Stimulated activated CD4-positive, alpha-beta T cell treated with anti-CD3 and anti-CD28 coated beads, TNF-alpha, amount 100 ng/mL, for 24 hours (primary cell): ENCODE measurements at regions not wholly inside any gene's neighbourhood (a gene's known extent, or its start where the extent isn't known, plus 50 kb on each side); places are given as distances from the start of the nearest gene placed in this dataset.
"Not testable (repeated sequence)": the region's sequence is repeated elsewhere in the genome, so short reads cannot be mapped to it uniquely, and the experiment has no call there.

Experiments
- DNase-seq, 3 experiments: peaks; one replicate each; pipeline ENCODE4 v3.0.0-alpha.2; 2020; ENCODE audit warnings: low read depth in 3 of 3

DNA sequence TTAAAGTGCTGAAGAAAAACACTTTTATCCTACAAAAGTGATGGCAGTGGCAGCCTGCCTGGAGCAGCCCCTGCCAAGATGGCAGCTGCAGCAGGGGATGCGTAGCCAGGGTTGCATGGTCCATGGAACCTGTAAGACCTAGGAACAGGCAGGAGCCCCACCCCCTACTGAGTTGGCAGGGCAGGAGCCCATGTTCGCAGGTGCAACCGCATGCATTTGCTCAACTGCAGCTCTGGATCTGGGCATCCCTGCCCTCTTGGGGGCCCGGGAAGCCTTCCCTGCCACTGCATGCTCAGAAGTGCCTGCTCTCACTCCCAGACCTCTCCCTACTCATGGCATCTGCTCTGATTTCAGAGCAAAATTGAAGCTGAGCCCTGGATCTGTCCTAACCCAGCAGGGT, 779.6 kb downstream of the CDH18 start:
- no peak for DNase-seq

DNA sequence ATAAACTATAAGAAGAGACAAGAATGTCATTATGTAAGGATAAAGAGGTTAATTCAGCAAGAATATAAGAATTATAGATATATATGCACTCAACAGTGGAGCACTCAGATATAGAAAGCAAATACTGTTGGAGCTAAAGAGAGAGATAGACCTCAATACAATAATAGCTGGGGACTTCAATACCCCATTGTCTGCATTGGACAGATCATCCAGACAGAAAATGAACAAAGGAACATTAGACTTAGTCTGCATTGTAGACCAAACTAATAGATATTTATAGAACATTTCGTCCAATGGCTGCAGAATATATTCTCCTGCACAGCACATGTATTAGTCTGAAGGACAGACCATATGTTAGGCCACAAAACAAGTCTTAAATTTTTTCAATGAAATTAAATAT, 777.1 kb downstream of the CDH18 start:
- DNase-seq, result no peak

DNA sequence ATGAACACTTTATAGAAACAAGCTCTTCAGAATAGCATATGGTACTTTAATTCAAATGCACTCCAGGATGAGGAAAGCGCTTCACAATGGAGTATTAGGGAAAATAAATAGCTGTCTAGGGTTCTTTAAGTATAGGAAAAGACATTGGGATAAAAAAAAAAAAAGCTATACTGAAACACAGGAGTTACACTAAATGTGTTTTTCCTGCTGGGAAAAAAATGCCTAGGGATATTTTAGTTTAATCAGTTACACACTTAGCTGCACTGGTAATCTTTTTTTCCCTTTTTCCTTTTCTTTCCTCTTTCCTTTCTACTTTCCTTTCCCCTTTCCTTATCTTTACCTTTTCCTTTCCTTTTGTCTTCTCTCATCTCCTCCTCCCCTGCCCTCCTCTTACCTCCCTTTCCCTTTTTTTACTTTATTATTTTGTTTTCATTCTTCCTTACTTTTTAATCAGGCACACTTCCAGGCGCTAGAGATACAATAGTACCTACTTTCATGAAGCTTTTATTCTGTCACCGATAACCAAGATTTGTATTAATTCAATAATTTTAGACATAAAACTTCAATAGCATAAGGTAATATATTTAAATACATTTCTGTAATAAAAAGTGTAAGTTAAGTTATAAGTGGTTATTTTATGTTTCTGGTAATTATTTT, 758.7 kb downstream of the CDH18 start:
- no peak for DNase-seq

DNA sequence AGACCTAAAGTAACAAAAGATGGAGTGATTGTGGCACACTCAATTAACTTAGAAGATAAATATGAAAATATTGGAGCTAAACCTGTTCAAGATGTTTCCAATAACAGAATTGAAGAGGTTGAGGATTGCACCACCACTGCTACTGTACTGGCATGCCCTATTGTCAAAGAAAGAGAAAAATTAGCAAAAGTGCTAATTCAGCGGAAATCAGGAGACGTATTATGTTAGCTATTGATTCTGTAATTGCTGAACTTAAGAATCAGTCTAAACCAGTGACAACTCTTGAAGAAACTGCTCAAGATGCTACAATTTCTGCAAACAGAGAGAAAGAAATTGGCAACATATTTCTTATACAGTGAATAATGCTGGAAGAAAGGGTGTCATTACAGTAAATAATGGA, 754.4 kb downstream of the CDH18 start:
- no peak for DNase-seq

DNA sequence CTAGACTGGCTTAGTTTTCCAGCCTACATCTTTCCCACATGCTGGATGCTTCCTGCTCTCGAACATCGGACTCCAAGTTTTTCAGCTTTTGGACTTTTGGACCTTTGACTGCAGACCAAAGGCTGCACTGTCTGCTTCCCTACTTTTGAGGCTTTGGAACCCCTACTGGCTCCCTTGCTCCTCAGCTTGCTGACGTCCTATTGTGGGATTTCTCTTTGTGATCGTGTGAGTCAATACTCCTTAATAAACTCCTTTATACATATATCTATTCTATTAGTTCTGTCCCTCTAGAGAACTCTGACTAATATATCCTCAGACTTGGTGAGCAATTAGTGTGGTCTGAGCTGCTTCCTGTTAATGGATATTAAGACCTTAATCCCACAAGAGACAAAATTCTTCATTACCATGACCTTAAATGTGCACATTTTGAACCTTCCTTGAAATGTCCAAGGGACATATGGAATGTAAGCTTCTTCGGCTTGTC, 752.9 kb downstream of the CDH18 start:
- no peak for DNase-seq

DNA sequence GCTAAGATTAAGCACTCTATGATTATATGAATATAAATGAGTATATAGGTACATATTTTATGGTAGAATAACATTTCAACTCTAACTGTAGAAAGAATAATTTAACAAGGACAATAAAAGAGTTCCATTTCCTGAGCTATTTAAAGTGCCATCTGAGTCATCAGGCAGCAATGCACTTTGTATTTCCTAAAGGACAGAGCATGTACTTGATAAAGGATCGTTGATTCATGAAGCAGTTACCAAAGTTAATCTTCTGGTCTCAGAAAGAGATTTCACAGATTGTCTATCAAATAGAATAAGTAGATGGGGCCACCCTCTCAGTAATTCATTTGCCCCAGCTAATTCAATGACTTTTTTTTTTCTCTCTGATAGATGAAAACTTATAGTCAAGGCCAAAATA, 747.8 kb downstream of the CDH18 start:
- no peak for DNase-seq

DNA sequence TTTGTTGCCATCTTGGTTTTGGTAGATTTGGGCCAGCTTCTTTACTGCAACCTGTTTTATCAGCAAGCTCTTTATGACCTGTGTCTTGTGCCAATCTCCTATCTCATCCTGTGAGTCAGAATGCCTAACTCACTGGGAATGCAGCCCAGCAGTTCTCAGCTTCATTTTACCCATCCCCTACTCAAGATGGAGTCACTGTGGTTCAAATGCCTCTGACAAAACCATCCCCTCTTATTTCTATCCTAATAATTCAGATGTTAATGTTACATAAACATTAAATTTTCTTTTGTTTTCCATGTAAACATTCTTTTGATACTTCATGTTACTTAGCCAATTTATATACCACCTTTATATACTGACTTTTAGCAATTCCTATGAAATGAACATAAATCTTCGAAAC, 746.3 kb downstream of the CDH18 start:
- DNase-seq, result no peak

DNA sequence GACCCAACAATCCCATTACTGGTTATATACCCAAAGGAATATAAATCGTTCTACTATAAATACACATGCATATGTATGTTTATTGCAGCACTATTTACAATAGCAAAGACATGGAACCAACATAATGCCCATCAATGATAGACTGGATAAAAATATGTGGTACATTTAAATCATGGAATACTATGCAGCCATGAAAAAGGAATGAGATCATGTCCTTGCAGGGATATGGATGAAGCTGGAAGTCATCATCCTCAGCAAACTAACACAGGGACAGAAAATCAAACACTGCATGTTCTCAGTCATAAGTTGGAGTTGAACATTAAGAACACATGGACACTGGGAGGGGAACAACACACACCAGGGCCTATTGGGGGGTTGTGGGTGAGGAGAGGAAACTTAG, 741.8 kb downstream of the CDH18 start:
- not testable (repeated sequence) for DNase-seq

DNA sequence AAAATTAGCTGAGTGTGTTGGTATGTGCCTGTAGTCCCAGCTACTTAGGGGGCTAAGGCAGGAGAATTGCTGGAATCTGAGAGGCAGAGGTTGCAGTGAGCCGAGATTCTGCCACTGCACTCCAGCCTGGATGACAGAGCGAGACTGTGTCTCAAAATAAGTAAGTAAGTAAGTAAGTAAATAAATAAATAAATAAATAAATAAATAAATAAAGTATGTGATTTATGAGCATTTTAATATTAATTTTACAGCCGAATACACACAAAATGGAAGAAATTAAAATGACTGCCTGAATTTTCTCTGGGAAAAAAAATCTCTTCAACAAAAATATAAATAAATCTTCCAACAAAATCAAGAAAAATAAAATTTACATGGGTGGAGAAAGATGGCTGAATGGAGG, 740.7 kb downstream of the CDH18 start:
- DNase-seq, result no peak

DNA sequence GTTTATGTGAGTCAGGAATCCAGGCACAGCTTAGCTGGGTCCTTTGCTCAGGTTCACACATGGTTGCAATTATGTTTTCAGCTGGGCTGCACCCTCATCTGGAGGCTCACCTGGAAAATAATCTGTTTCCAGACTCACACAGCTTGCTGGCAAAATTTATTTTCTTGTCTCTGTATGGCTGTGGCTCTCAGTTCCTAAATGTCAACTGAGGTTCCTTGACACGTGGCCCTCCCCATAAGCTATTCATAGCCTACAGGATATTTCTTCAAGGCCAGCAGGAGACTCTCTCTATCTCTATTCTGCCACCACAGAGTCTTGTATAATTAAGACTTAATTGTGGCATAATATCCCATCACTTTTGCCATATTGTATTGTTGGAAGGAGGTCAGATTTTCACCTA, 732.0 kb downstream of the CDH18 start:
- no peak for DNase-seq

DNA sequence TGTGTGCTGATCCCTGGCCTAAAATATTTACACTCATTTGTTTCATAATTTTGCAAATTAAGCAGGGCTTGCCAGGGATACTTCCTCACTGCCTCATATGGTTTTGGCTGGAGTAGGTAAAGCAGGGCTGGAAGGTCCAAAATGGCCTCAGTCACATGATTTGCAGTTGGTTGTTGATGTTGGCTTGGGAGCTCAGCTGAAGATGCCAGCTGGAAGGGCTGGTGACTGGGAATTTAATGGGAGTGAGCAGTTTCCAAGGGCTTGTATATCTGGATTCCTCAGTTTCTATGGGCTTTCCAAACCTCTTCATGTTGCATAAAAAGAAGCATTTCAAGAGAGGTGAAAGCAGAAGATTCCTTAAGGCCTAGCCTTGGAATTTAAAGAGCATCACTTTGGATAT, 729.3 kb downstream of the CDH18 start:
- no peak for DNase-seq

DNA sequence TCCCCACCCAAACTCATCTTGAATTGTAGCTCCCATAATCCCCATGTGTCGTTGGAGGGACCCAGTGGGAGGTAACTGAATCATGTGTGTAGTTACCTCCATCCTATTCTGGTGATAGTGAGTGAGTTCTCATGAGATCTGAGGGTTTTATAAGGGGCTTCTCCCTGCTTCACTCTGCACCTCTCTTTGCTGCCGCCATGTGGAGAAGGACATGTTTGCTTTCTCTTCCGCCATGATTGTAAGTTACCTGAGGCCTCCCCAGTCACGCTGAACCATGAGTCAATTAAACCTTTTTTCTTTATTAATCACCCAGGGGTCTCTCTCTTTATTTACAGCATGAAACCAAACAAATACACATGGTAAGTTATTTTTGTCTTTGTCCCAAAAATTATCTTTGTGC, 726.1 kb downstream of the CDH18 start:
- no peak for DNase-seq

DNA sequence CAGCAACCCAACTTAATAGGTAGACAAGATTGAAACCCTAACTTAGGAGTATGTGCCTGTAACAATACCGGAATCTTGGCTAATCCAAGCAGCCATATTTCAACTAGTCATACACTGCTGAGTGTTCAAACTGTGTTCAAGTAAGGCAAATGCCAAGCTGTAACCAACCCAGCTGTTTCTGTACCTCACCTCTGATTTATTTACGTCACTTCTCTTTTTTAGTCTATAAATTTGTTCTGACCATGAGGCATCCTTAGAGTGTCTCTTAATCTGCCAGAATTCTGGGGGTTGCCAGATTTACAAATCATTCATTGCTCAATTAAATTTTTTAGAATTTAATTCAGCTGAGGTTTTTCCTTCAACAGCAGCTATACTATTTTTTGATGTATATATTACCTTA, 723.2 kb downstream of the CDH18 start:
- no peak for DNase-seq

DNA sequence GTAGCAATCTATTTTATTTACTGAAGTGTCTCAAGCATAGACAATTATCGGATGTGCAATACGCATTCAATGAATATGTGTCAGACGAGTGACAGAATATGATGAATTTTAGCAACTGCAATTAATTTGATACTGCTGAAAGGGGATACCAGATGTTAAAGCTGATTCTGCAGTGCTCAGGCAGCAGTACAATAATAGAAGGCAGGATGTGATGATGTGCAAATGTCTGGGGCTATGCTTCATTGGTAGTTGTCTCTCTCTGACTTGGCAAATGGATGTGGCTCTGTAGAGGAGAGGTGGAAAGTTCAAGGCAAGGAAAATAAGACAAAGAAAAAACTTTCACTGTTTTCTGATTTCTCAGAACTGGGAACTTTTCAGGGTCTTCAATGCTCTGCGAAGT, 721.2 kb downstream of the CDH18 start:
- DNase-seq, result no peak

DNA sequence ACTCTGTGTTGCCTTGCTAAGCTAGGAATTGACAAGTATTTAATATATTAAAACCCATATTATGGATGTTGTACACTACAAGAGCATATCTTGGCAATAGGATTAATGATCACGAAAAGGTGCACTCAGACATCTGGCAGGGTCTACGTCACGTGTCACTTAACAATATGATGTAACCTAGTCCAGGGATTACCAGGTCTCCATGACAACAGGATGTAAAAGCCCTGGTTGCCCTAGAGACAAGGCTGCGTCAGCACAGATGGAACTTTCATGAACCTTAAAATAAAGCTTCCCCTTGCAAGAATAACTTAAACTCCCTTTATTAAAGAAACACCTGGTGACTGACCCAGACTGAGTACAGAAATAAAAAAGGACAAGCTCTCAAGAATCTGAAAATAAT, 717.8 kb downstream of the CDH18 start:
- DNase-seq, result no peak

DNA sequence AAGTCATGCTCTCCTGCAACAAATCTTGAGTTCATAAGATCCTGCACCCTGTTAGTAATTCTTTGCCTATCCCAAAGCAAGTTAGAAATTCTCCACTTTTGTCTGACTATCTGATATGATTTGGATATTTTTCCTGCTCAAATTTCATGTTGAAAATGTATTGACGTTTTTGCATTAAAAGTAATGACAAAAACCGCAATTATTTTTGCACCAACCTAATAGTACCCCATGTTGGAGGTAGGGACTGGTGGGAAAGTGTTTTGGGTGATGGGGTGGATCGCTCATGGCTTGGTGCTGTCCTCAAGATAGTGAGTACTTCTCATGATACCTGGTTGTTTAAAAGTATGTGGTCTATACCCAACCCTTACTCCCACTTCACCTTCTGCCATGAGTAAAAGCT, 713.4 kb downstream of the CDH18 start:
- no peak for DNase-seq

DNA sequence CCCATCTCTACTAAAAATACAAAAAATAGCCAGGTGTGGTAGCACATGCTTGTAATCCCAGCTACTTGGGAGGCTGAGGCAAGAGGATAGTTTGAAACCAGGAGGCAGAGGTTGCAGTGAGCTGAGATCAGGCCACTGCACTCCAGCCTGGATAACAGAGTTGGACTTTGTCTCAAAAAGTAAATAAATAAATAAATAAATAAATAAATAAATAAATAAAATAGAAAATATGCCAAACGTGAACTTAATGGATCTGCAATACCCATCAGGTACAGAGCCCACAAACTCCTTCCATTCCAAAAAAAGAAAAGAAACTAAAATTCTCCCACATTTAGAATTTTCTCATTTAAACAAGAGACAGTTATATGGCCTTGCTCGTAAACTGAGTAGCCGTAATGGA, 702.7 kb downstream of the CDH18 start:
- no peak for DNase-seq

DNA sequence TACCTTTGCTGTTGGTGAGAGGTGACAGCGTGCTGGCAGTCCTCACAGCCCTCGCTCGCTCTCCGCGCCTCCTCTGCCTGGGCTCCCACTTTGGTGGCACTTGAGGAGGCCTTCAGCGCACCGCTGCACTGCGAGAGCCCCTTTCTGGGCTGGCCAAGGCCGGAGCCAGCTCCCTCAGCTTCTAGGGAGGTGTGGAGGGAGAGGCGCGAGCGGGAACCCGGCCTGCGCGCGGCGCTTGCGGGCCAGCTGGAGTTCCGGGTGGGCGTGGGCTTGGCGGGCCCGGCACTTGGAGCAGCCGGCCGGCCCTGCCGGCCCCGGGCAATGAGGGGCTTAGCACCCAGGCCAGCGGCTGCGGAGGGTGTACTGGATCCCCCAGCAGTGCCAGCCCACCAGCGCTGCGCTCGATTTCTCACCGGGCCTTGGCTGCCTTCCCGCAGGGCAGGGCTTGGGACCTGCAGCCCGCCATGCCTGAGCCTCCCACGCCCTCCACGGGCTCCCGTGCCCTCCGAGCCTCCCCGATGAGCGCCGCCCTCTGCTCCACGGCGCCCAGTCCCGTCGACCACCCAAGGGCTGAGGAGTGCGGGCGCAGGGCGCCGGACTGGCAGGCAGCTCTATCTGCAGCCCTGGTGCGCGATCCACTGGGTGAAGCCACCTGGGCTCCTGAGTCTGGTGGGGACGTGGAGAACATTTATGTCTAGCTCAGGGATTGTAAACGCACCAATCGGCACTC, 700.3 kb downstream of the CDH18 start:
- not testable (repeated sequence) for DNase-seq

DNA sequence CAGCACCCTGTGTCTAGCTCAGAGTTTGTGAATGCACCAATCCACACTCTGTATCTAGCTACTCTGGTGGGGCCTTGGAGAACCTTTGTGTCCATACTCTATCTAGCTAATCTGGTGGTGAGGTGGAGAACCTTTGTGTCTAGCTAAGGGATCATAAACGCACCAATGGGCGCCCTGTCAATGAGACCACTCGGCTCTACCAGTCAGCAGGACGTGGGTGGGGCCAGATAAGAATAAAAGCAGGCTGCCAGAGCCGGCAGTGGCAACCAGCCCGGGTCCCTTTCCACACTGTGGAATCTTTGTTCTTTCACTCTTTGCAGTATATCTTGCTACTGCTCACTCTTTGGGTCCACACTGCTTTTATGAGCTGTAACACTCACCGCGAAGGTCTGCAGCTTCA, 699.7 kb downstream of the CDH18 start:
- DNase-seq, result not testable (repeated sequence)

DNA sequence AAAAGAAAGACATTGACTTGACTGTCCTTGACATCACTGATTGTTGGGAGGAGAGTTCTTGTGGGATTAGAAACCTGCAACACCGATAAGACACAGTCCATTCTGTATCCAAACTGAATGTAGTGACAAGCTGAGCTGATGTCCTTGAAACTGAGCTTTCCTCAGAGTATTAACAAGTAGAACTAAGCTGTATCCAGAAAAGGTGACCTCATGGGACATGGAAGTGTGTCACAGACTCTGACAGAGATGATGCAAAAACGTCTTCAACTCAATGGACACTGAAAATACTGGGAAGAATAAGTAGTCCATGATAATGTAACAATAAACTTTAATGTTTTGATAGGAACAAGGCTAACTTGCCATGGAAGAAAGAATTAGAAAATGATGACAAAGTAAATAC, 690.1 kb downstream of the CDH18 start:
- no peak for DNase-seq

DNA sequence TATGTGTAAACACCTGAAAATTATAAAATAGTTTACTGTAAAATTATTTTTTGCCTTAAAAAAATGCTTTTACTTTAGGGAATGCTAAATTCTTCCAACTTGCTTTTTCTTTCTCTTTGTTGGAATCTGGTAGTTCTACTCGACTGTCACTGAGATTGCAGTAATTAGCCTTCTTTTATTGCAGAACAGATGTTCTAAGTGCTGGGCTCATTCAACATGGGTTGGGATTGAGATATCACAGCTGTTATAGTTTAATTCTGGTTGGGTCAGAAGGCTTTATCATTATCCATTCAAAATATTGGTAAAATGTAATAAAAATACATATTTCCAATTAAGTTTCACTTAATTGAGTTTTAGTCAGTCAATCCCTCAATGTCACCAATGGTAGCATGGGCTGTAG, 686.7 kb downstream of the CDH18 start:
- DNase-seq, result no peak

DNA sequence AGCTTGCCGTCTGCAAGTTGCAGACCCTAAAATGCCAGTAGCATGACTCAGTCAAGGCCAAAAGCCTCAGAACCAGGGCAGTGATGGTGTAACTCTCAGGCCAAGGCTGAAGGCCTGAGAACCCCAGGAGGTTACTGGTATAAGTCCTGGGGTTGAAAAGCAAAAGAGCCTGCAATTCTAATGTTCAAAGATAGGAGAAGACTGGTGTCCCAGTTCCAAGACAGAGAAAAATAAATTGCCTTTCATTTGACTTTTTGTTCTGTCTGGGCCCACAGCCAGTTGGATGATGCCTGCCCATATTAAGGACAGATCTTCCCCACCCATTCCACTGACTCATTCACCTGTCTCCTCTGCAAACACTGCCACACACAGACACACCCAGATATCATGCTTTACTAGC, 673.2 kb downstream of the CDH18 start:
- DNase-seq, result no peak

DNA sequence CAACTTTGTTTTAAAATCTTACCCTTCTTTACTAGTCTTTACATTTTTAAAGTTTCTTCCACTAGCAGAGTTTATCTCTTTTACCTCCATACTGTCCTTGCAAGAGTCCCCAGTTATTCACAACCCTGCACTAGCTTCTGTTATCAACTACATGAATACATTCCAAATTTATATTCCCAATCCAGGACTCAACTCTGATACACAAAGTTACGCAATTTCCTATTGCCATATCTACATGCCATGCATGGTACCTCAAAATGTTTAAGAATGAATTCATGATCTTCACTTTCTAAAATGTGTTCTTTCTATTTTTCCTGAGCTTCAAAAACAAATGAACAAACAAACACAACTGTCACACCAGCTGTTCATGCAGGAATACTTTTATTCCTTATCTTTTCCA, 668.7 kb downstream of the CDH18 start:
- no peak for DNase-seq
